Astrocyte (in vitro differentiated cells and primary cell): ENCODE measurements at regions not wholly inside any gene's neighbourhood (a gene's known extent, or its start where the extent isn't known, plus 50 kb on each side); places are given as distances from the start of the nearest gene placed in this dataset.

Source experiments
- CTCF ChIP-seq: IDR thresholded peaks from 2 replicates; pipeline ENCODE4 v1.5.1; 2011; ENCODE audit warnings: low read depth, mild to moderate bottlenecking, inconsistent platforms, low read length, moderate library complexity; ENCODE audit not compliant: insufficient read depth
- EZH2 ChIP-seq: IDR thresholded peaks from 2 replicates; pipeline ENCODE4 v1.6.1; 2012; ENCODE audit warnings: mild to moderate bottlenecking, low read length, inconsistent platforms; ENCODE audit not compliant: insufficient read depth

- no peak for TF ChIP-seq CTCF
- TF ChIP-seq EZH2, result no peak
Measured at GRCh38 chr4:81786766-81787165, 315.1 kb upstream of the RASGEF1B start.
